ENCODE measurements at regions not wholly inside any gene's neighbourhood (a gene's known extent, or its start where the extent isn't known, plus 50 kb on each side); places are given as distances from the start of the nearest gene placed in this dataset.

DNA sequence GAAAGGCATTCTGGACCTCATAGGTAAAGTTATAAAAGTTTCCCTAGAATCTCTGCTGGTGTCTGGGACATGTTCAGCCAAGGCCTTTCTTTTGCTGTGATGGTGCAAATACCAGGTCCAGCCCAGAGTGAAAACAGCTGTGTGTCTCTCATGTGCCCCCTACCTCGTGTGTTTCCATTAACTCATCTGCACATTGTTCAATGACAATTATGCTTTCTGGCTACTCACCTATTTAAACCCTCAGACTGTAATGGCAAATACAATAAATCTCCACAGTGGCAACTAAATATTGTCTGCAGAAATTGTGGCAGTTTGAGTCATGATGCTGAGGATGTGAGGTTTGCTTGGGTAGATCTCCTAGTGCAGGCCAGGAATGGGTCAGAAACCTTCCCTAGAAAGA is 53.1 kb upstream of the GALNT15 start:
- TF ChIP-seq, protein P1, sequence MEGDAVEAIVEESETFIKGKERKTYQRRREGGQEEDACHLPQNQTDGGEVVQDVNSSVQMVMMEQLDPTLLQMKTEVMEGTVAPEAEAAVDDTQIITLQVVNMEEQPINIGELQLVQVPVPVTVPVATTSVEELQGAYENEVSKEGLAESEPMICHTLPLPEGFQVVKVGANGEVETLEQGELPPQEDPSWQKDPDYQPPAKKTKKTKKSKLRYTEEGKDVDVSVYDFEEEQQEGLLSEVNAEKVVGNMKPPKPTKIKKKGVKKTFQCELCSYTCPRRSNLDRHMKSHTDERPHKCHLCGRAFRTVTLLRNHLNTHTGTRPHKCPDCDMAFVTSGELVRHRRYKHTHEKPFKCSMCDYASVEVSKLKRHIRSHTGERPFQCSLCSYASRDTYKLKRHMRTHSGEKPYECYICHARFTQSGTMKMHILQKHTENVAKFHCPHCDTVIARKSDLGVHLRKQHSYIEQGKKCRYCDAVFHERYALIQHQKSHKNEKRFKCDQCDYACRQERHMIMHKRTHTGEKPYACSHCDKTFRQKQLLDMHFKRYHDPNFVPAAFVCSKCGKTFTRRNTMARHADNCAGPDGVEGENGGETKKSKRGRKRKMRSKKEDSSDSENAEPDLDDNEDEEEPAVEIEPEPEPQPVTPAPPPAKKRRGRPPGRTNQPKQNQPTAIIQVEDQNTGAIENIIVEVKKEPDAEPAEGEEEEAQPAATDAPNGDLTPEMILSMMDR (IDR thresholded peaks at IDR 0.05; ENCODE audit: insufficient read depth, missing control alignments) = no peak
- no peak for FAIRE-seq
- no peak for DNase-seq (ENCODE audit: insufficient read length, low spot score)

DNA sequence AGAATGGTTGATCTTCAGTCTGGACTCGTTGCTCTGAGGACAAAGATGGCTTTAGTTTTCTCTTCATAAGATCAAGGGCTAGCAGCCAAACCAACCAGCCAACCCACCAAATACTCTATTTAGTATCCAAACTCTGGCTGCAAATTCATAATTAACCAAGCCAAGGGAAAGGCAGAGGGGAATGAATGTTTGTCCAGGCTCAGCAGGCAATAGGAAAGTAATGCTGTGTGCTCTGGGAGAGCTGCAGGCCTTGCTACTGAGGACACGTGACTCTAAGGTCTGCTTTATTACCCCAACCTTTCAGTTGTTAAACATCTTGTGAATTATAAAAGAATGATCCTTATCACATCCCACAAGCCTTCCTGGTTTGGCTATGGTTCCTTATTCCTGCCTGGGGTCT is 52.3 kb upstream of the GALNT15 start:
- FAIRE-seq = no peak
- TF ChIP-seq, protein P1 (IDR thresholded peaks at IDR 0.05; ENCODE audit: insufficient read depth, missing control alignments) = no peak
- no peak for DNase-seq (ENCODE audit: insufficient read length, low spot score)

DNA sequence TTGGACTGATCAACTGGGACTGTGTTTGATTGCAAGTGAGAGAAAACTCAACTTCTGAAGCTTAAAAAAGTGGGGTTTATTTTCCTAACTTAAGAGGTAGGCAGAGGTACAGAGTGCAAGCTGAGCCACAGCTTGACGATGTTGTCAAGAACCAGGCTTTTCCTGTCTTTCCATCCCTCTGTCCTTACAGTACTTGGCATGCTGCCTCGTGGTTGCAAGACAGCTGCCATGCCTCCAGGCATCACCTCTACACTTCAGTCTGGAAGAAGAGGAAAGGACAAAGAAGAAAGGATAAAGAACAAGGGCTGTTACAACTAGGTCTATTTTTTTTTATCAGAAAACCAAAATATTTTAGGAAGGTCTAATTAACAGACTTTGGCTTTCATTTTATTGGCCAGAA is 51.8 kb upstream of the GALNT15 start:
- TF ChIP-seq, protein P1 (IDR thresholded peaks at IDR 0.05; ENCODE audit: insufficient read depth, missing control alignments) = no peak
- no peak for DNase-seq (ENCODE audit: insufficient read length, low spot score)
- no peak for FAIRE-seq

DNA sequence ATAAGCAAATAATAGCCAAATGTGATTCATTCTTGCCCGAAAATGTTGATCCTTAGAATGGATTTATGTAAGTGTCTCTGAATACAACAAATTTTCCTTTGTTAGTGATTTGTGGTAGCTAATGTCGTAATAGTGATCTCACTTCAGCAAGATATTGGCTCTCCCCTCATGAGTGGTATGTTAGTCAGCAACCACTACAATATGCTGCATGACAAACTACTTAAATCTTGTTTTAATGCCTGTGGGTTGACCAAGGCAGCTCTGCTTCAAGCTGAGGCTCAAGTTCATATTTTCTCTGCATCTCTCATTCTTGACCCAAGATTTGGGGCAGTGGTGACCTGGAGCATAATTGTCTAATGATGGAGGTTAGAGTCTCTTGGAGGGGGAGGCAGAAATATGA is 49.8 kb upstream of the GALNT15 start:
- FAIRE-seq (no peak), DNase-seq (ENCODE audit: insufficient read length, low spot score) (no peak)
- TF ChIP-seq, protein P1 (IDR thresholded peaks at IDR 0.05; ENCODE audit: insufficient read depth, missing control alignments) = no peak
